HG03378 (cell line): ENCODE measurements at regions not wholly inside any gene's neighbourhood (a gene's known extent, or its start where the extent isn't known, plus 50 kb on each side); places are given as distances from the start of the nearest gene placed in this dataset.
"Not testable (repeated sequence)": the region's sequence is repeated elsewhere in the genome, so short reads cannot be mapped to it uniquely, and the experiment has no call there.

Experiments
- ATAC-seq: cut with Tn5 transposase; IDR thresholded peaks from one replicate; pipeline ENCODE4 v1.9.1; 2021; ENCODE audit warnings: mild to moderate bottlenecking, moderate library complexity; ENCODE audit not compliant: unreplicated experiment

- no peak for ATAC-seq
Measured at GRCh38 chr12:61525331-61525730, 734.9 kb upstream of the USP15 start.

- ATAC-seq, result no peak
Measured at GRCh38 chr12:61530456-61530855, 729.7 kb upstream of the USP15 start.

DNA sequence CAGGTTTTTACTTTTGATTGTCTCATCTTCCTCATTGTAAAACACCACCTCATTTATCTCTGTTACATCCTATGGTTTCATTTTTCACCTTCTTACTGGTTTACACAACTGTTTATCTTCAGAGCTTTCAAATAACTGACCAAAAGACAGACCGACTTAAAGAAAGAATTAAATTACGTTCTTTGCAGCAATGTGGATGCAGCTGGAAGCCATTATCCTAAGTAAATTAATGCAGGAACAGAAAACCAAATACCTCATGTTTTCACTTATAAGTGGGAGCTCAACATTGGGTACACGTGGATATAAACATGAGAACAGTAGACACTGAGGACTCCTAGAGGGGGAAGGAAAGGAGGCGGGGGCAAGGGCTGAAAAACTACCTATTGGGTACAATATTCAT lies 729.0 kb upstream of the USP15 start:
- ATAC-seq, result no peak

GRCh38 chr12:61536117-61536516 lies 724.1 kb upstream of the USP15 start:
- ATAC-seq, result no peak

GRCh38 chr12:61536525-61536924 lies 723.7 kb upstream of the USP15 start:
- no peak for ATAC-seq

GRCh38 chr12:61538951-61539350 lies 721.3 kb upstream of the USP15 start:
- ATAC-seq, result no peak

DNA sequence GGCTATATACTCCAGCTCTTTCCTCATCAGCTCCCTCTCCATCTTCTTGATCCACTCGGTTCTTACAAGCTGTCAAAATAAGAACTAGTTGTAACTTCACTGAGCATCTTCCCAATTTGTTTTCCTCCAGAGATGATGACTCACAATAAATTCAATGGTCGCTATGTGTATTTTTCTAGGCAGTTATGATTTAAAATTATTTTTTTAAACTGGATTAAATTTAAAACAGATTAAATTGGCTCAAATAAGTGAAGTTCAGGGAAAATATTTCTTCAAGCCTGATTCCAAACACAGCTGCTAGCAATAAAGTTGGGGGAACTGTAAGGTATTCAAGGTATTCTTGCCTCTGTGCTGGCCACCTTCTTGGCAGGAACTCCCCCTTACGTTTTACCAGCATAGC lies 717.7 kb upstream of the USP15 start:
- ATAC-seq, result no peak

DNA sequence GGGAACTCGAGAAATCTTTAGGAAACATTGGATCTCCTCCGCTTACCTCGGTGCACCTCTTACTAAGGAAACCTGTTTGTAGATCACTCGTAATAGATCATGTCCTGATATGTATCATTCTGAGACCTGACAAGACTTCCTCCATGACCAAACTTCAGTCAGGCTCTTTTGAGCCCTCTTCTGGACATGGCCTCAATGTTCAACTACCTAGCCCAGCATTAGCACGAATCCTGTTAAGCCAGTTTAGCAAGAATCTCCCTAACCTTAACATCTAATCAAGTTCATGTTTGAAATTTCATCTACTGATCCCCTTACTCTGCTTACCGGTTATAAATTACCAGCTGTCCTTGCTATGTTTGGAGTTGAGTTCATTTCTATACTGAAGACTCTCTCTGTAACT lies 713.9 kb upstream of the USP15 start:
- no peak for ATAC-seq

DNA sequence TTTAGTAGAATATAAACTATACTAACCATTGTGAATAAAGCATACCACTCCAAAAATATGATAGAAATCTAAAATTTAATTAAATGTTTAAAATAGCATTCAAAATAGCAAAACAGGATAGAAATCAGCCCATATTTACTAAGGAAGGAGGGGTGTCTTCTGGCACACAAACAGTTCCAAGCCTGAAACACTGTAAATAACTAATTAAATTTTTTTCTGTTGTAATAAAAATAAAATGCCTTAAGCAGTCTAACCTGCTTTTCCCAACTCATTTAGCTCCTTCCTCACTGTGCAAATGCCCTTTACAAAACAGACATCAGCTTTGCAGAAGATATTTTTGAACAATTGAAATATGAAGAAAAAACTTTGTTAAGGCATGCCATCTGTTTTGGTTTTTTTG lies 707.1 kb upstream of the USP15 start:
- ATAC-seq, result no peak

GRCh38 chr12:61554268-61555008 lies 705.8 kb upstream of the USP15 start:
- no peak for ATAC-seq

DNA sequence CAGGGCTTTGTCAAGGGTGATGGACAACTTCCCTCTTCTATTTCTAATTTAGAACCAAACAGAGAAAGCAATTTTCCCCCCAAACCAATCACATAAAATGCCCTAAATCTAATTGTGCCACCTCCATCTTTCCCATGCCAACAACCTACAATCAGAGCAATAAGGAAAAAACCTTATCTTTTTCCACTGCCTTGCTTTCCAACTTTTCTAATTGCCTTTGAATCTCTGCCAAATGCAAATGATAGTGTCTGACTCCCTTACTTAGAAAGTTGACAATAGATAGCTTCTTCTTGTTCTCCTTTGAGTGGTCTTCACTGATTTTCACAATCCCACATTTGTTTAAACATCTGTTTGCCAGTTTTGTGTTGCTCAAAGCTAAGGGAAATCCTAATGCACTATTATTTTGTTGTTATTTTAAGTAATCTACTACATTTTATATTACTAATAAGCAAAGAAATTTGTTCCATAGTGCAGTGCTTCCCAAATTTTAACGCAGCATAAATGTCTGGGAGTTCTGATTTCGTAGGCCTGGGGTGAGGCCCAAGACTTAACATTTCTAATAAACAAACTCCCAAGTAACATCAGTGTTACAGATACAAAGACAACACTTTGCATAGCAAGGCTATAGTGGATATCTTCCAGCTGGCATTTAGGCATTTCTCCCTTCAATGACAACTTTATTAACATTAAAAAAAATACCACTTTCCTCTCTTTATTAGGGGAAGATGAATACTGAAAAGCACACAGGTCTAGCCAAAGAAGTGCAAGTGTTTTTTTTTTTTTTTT lies 696.3 kb upstream of the USP15 start:
- no peak for ATAC-seq

- no peak for ATAC-seq
Measured at GRCh38 chr12:61564466-61564865, 695.7 kb upstream of the USP15 start.

GRCh38 chr12:61566183-61566582 lies 694.0 kb upstream of the USP15 start:
- no peak for ATAC-seq

DNA sequence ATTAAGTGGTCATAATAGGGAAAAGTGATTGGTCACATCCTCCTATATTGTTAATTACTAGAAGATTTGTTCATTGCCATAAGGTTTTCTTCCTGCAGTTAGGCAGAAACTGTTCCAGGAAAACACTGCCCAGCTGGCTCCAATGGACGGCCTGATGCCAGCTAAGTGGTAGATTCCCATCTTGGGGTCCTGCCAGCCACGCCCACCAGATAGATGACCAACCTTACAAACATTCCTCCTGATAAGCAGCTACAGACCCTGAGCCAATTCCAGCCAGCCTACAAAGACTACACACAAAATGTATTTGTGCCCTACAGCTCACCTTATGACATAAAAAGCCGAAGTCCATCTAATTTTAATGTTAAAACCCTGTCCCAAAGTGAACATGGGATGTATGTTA lies 685.9 kb upstream of the USP15 start:
- no peak for ATAC-seq

DNA sequence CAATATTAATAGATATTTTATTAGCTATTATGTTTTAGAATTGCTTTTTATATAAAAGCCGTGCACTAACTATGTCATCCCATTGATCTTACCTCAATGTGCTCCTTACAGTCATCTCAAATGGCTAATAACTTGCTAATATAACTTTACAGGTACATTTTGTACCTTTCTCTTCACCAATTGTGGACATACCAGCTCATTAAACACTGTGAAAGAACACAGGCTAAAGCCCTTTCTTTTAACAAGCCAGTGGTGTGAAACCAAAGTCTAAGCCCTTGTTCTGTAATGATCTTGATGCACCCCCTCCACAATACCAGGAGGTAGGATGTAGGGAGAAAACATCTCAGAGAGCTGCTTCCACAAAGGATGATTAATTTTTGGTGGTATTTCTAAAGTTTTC lies 675.3 kb upstream of the USP15 start:
- no peak for ATAC-seq

- ATAC-seq, result not testable (repeated sequence)
Measured at GRCh38 chr12:61590864-61591263, 669.3 kb upstream of the USP15 start.

GRCh38 chr12:61610143-61610542 lies 650.1 kb upstream of the USP15 start:
- no peak for ATAC-seq

GRCh38 chr12:61629702-61630101 lies 630.5 kb upstream of the USP15 start:
- no peak for ATAC-seq

GRCh38 chr12:61646639-61647038 lies 613.6 kb upstream of the USP15 start:
- no peak for ATAC-seq

- ATAC-seq, result no peak
Measured at GRCh38 chr12:61647566-61647965, 612.6 kb upstream of the USP15 start.

- ATAC-seq, result no peak
Measured at GRCh38 chr12:61652265-61652664, 607.9 kb upstream of the USP15 start.

DNA sequence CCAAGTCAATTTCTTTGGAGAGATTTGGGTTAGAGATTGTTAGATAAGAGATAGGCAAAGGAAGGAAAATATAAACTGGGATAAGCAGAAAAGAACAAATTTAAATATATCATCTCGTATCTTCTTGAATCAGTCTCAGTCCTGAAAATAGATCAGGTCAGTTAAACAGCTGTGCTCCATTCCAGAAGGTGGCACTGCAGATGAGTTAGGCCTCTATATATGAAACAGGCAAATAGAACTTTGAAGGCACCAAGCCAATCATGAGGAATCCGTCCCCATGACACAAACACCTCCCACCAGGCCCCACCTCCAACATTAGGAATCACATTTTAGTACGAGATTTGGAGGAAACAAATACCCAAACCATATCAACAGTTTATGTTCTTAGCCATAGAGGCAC lies 605.5 kb upstream of the USP15 start:
- ATAC-seq, result no peak
